RWPE2 (cell line): ENCODE measurements at regions not wholly inside any gene's neighbourhood (a gene's known extent, or its start where the extent isn't known, plus 50 kb on each side); places are given as distances from the start of the nearest gene placed in this dataset.

Experiments
- ATAC-seq: fragments of 200-7000 bp; cut with Tn5 transposase; 3 replicates; pipeline ENCODE4 v1.9.1; 2021; ENCODE audit warnings: low read depth
- DNase-seq: peaks from one replicate; pipeline ENCODE4 v3.0.0-alpha.2; 2020; ENCODE audit warnings: low spot score
- H3K27ac ChIP-seq: fragments of 450-650 bp; 2 replicates; pipeline ENCODE4 v1.5.1; 2017; ENCODE audit warnings: mild to moderate bottlenecking; ENCODE audit not compliant: poor library complexity, severe bottlenecking
- H3K27me3 ChIP-seq: fragments of 250-450 bp; sonication (Bioruptor Pico); 2 replicates; pipeline ENCODE4 v1.5.1; 2021; ENCODE audit warnings: mild to moderate bottlenecking, moderate library complexity; ENCODE audit not compliant: insufficient read depth, poor library complexity, severe bottlenecking
- H3K36me3 ChIP-seq: fragments of 250-450 bp; sonication (Bioruptor Pico); 2 replicates; pipeline ENCODE4 v1.5.1; 2020; ENCODE audit warnings: low read depth, mild to moderate bottlenecking, moderate library complexity
- H3K4me1 ChIP-seq: fragments of 250-450 bp; sonication (Bioruptor Pico); 2 replicates; pipeline ENCODE4 v1.5.1; 2021; ENCODE audit warnings: mild to moderate bottlenecking, moderate library complexity; ENCODE audit not compliant: insufficient read depth, poor library complexity, severe bottlenecking
- H3K4me3 ChIP-seq: fragments of 250-450 bp; sonication (Bioruptor Pico); 2 replicates; pipeline ENCODE4 v1.5.1; 2021; ENCODE audit warnings: mild to moderate bottlenecking, moderate library complexity; ENCODE audit not compliant: severe bottlenecking
- H3K9me3 ChIP-seq: fragments of 250-450 bp; sonication (Bioruptor Pico); 2 replicates; pipeline ENCODE4 v1.5.1; 2021; ENCODE audit warnings: mild to moderate bottlenecking, moderate library complexity; ENCODE audit not compliant: severe bottlenecking
- CTCF ChIP-seq: fragments of 450-650 bp; IDR thresholded peaks from one replicate; pipeline ENCODE4 v1.5.1; 2017; ENCODE audit warnings: mild to moderate bottlenecking, moderate library complexity; ENCODE audit not compliant: poor library complexity, severe bottlenecking

DNA sequence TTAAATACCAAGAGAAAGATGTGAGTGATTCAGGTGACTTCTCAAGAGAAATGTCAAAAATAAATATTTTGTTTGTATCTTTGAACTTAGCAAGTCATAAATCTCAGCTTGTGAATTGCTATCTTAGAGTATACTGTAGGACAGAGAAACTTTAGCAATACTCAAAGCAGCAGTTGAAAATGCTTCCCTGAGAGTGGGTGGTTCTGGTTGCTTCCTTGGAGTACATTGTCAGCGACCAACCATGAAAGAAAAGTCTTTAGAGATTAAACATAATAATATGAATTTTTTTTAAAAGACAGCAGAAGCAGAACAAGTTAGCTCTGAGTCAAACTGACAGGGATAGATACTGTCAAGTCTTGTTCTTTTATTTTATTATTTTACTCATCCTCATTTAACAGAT is 86.8 kb upstream of the OSBPL8 start:
- Histone ChIP-seq H3K27me3 (no peaks in the 10 kb centered on the region), H3K4me3 (no peak overlapping the region), H3K9me3 (no peaks in the 10 kb centered on the region), H3K27ac (no peak overlapping the region), H3K4me1 (peaks cover 3% of the 10 kb centered on the region), H3K36me3 (no peaks in the 10 kb centered on the region)
- no peak for ATAC-seq
- TF ChIP-seq CTCF = no peak
- no peak for DNase-seq

DNA sequence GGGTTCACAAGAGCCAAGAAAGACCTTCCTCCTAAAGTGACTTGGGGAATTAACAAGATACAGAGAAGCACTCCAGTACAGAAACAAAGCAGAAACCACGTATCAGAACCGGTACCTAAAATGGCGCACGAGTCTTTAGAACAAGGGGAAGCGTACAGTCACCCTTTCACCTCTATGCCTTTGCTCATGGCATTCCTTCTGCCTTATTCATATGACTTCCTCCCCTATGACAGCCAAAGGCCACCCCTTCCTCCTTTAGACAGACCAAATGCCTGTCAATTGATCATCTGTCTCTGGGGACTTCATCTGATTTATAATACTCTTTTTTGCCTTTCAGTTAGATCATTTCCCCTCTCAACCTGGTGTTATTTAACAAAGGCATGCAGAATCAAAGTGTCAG is 89.5 kb upstream of the OSBPL8 start:
- Histone ChIP-seq H3K4me1 (no peaks in the 10 kb centered on the region), H3K9me3 (no peaks in the 10 kb centered on the region), H3K36me3 (no peaks in the 10 kb centered on the region), H3K27ac (no peak overlapping the region), H3K4me3 (no peak overlapping the region), H3K27me3 (no peaks in the 10 kb centered on the region)
- no peak for TF ChIP-seq CTCF
- no peak for DNase-seq
- no peak for ATAC-seq

DNA sequence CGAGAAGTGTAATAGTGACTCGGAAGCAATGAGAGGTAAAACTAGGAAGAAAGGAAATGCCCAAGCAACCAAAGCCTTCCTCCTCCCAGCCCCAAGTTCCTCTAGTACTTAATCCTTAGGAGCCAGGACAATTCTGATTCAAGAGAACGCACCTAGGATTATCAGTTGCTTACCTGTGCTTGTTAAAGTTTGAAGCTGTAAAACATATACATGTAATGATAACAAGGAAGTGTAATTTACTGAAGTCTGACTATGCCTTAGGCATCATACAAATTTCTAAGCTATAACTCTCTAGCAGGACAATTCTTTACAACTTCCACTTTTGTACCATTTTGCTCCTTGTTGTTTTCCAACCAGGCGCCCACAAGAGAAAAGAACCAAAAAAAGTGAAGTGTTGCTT is 92.8 kb upstream of the OSBPL8 start:
- Histone ChIP-seq H3K27ac (no peak overlapping the region), H3K36me3 (no peaks in the 10 kb centered on the region), H3K27me3 (no peaks in the 10 kb centered on the region), H3K9me3 (no peaks in the 10 kb centered on the region), H3K4me3 (no peak overlapping the region), H3K4me1 (no peaks in the 10 kb centered on the region)
- ATAC-seq (no peak), DNase-seq (no peak)
- TF ChIP-seq CTCF = no peak

DNA sequence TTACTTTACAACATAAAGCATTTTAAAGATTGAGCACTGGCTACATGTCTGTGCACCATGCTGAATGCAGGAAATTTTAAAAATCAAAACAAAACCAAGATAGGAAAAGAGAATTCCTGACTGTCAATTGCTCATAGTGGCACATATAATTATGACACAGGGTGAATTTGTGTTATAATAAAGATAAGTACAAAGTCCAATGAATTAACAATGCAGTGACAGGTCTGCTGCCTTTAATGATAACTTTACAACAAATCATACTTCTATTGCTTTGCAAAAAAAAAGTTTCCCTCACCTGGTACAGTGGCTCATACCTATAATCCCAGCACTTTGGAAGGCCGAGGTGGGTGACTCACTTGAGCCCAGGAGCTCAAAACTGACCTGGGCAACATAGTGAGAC is 93.8 kb upstream of the OSBPL8 start:
- Histone ChIP-seq H3K36me3 (no peaks in the 10 kb centered on the region), H3K27ac (no peak overlapping the region), H3K9me3 (no peaks in the 10 kb centered on the region), H3K27me3 (no peaks in the 10 kb centered on the region), H3K4me3 (no peak overlapping the region), H3K4me1 (no peaks in the 10 kb centered on the region)
- DNase-seq (no peak), ATAC-seq (no peak)
- TF ChIP-seq CTCF = no peak

- Histone ChIP-seq H3K9me3 (no peaks in the 10 kb centered on the region), H3K4me3 (no peak overlapping the region), H3K36me3 (no peaks in the 10 kb centered on the region), H3K27me3 (no peaks in the 10 kb centered on the region), H3K4me1 (no peaks in the 10 kb centered on the region), H3K27ac (no peak overlapping the region)
- DNase-seq (no peak), ATAC-seq (no peak)
- no peak for TF ChIP-seq CTCF
Measured at GRCh38 chr12:76664731-76665130, 99.2 kb upstream of the ZDHHC17 start.
